ENCODE measurements at regions not wholly inside any gene's neighbourhood (a gene's known extent, or its start where the extent isn't known, plus 50 kb on each side); places are given as distances from the start of the nearest gene placed in this dataset.
A peak's percentile ranks its signal among the peaks of the same experiment; 100 is the strongest.

DNA sequence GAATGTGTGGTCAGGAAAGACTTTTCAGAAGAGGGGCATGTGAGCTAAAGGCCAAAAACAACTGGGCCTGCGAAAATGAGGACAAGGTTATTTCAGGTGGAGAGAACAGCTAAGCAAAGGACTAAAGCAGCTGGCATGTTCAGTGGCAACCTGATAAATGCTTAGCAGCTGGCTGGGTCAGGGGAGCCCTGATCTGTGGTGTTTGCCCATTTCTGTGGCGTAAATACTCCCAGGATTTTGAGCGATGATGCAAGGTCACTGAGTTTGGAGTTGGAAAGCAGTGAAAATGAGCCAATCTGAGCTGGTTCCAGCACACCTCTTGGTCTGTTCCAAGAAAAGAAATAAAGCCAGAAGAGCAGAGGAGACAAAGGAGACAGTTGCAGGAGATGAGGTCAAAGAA lies 704.3 kb downstream of the UQCRFS1 start:
- ATAC-seq = peak; percentile 79 to 83
- Histone ChIP-seq H3K27me3 (no peaks in the 10 kb centered on the region), H3K36me3 (no peaks in the 10 kb centered on the region), H3K9me3 (no peaks in the 10 kb centered on the region), H3K4me3 (peak overlapping the region in 3 of 4 donors; percentile 9 to 36 (median 32)), H3K4me1 (peaks cover 14 to 33% of the 10 kb centered on the region in 2 donors), H3K27ac (peak overlapping the region; percentile 77 to 89 (median 82))
- intact Hi-C loops (cut with DNase I; ENCODE audit: low total_unique reads) (loop anchor here (5.0 kb wide), 1 partner anchor 1159 kb away; the partner anchor contains the start of gene PLEKHF1), in situ Hi-C loops (cut with MboI; ENCODE audit: low sequenced_read_pairs in 4 of 4) (no loop called here)
- TF ChIP-seq, protein P1, sequence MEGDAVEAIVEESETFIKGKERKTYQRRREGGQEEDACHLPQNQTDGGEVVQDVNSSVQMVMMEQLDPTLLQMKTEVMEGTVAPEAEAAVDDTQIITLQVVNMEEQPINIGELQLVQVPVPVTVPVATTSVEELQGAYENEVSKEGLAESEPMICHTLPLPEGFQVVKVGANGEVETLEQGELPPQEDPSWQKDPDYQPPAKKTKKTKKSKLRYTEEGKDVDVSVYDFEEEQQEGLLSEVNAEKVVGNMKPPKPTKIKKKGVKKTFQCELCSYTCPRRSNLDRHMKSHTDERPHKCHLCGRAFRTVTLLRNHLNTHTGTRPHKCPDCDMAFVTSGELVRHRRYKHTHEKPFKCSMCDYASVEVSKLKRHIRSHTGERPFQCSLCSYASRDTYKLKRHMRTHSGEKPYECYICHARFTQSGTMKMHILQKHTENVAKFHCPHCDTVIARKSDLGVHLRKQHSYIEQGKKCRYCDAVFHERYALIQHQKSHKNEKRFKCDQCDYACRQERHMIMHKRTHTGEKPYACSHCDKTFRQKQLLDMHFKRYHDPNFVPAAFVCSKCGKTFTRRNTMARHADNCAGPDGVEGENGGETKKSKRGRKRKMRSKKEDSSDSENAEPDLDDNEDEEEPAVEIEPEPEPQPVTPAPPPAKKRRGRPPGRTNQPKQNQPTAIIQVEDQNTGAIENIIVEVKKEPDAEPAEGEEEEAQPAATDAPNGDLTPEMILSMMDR (IDR thresholded peaks at IDR 0.05 in 4 of 5, conservative IDR thresholded peaks at IDR 0.05 in 1 of 5) = no peak
- TF ChIP-seq POLR2A (IDR thresholded peaks at IDR 0.05) = no peak
- DNase-seq = peak; percentile 58 to 86

DNA sequence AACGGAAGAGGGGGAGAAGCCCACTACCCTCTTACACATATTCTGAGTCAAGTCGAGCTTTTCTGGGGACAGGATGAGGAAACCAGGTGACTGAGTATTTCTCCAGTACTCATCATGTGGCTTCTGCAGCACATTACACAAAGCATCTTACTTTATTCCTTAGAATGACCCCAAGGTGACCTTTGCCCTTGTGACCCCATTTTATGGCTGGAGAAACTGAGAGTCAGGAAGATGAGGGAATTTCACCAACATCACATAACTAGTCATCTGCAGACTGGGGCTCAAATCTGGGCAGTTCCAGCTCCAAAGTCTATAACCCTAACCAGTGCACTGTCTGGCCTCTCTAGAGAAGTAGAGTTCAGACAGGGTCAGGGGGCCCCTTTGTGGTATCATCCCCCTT lies 707.0 kb downstream of the UQCRFS1 start:
- no peak for TF ChIP-seq POLR2A (IDR thresholded peaks at IDR 0.05)
- TF ChIP-seq, protein P1 (IDR thresholded peaks at IDR 0.05 in 4 of 5, conservative IDR thresholded peaks at IDR 0.05 in 1 of 5) = no peak
- H3K36me3 ChIP-seq = no peaks in the 10 kb centered on the region
- no peak for ATAC-seq
- H3K27me3 ChIP-seq = no peaks in the 10 kb centered on the region
- H3K4me1 ChIP-seq = peaks cover 14 to 30% of the 10 kb centered on the region in 2 donors
- in situ Hi-C loops (cut with MboI; ENCODE audit: low sequenced_read_pairs in 4 of 4) = no loop called here
- intact Hi-C loops (cut with DNase I; ENCODE audit: low total_unique reads) = loop anchor here (5.0 kb wide), 1 partner anchor 1161 kb away; the partner anchor contains the start of gene PLEKHF1
- no peaks in the 10 kb centered on the region for H3K9me3 ChIP-seq
- no peak for DNase-seq
- no peak overlapping the region for H3K4me3 ChIP-seq
- no peak overlapping the region for H3K27ac ChIP-seq

DNA sequence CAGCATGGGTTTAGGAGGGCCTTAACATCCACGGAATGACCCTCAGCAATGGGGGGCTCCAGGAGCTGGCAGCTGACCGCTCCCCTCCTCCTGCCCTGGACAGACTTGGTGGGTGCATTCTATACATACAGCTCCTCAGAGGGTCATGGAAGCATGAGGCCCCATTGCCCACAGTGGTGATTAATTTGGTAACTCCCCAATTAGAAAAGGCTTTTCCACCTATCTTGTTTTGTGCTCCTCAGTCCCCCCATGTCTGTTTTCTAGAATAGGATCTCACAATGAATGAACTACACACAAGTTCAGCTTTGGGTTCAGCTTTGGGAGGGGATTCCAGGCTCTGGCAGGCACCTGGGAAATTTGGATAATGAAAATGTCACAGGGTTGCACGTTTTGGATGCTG lies 707.8 kb downstream of the UQCRFS1 start:
- Histone ChIP-seq H3K27ac (no peak overlapping the region), H3K9me3 (no peaks in the 10 kb centered on the region), H3K36me3 (no peaks in the 10 kb centered on the region), H3K27me3 (no peaks in the 10 kb centered on the region), H3K4me1 (peaks cover 9 to 22% of the 10 kb centered on the region in 2 donors), H3K4me3 (no peak overlapping the region)
- intact Hi-C loops (cut with DNase I; ENCODE audit: low total_unique reads) (loop anchor here (5.0 kb wide), 1 partner anchor 1162 kb away; the partner anchor contains the start of gene PLEKHF1), in situ Hi-C loops (cut with MboI; ENCODE audit: low sequenced_read_pairs in 4 of 4) (no loop called here)
- DNase-seq (no peak), ATAC-seq (no peak)
- TF ChIP-seq POLR2A (IDR thresholded peaks at IDR 0.05) = no peak
- TF ChIP-seq, protein P1 (IDR thresholded peaks at IDR 0.05 in 4 of 5, conservative IDR thresholded peaks at IDR 0.05 in 1 of 5) = no peak

DNA sequence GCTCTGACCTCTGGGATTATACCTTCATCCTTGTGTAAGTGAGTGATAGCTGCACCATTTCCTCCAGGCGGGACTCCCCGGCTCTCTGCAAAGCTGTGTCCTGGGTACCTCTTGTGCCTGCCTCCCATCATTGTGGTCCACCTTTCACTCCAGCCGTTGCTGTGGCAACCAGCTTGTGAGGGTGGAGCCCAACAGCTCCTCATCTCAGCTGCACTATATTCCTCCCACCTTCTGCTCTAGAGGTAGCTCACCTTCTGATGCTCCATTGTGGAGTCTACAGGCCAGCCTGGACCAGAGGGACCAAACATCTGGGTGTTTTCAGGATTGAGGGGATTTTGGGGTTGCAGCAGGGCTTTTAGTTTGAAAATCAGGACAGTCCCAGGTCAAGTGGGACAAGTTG lies 708.2 kb downstream of the UQCRFS1 start:
- no peak for TF ChIP-seq POLR2A (IDR thresholded peaks at IDR 0.05)
- TF ChIP-seq, protein P1 (IDR thresholded peaks at IDR 0.05 in 4 of 5, conservative IDR thresholded peaks at IDR 0.05 in 1 of 5) = no peak
- in situ Hi-C loops (cut with MboI; ENCODE audit: low sequenced_read_pairs in 4 of 4) (no loop called here), intact Hi-C loops (cut with DNase I; ENCODE audit: low total_unique reads) (loop anchor here (5.0 kb wide), 1 partner anchor 1163 kb away; the partner anchor contains the start of gene PLEKHF1)
- H3K4me1 ChIP-seq = peaks cover 9 to 18% of the 10 kb centered on the region in 2 donors
- ATAC-seq (no peak), DNase-seq (no peak)
- H3K4me3 ChIP-seq = no peak overlapping the region
- H3K36me3 ChIP-seq = no peaks in the 10 kb centered on the region
- H3K27me3 ChIP-seq = no peaks in the 10 kb centered on the region
- H3K27ac ChIP-seq = no peak overlapping the region
- H3K9me3 ChIP-seq = no peaks in the 10 kb centered on the region

DNA sequence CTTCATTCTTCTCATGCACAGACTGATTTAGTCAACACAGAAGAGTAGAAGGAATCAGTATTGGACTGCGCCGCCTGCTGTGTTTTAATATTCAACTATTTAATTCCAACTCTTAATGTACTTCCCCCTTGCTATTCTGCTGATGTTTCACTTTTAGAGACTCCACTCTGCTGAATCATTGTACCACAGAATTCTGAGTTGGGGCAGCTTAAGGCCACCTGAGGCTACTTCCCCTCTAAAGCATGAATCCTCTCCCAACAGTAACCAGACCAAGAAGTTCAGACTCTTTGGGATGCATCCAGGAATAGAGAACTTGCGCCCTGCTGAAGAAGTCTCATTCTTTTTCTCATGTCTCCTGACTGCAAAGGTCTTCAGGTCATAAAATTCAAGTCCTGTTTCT lies 708.8 kb downstream of the UQCRFS1 start:
- intact Hi-C loops (cut with DNase I; ENCODE audit: low total_unique reads) = no loop called here

More for the DNA sequence above, 708.8 kb downstream of the UQCRFS1 start:
- DNase-seq (no peak), ATAC-seq (no peak)
- H3K27me3 ChIP-seq = no peaks in the 10 kb centered on the region
- peaks cover 9 to 12% of the 10 kb centered on the region in 2 donors for H3K4me1 ChIP-seq
- TF ChIP-seq, protein P1 (IDR thresholded peaks at IDR 0.05 in 4 of 5, conservative IDR thresholded peaks at IDR 0.05 in 1 of 5) = no peak
- no peak for TF ChIP-seq POLR2A (IDR thresholded peaks at IDR 0.05)
- no peaks in the 10 kb centered on the region for H3K36me3 ChIP-seq
- no peak overlapping the region for H3K27ac ChIP-seq
- H3K9me3 ChIP-seq = no peaks in the 10 kb centered on the region
- H3K4me3 ChIP-seq = no peak overlapping the region
- in situ Hi-C loops (cut with MboI; ENCODE audit: low sequenced_read_pairs in 4 of 4) = no loop called here

Data from gastrocnemius medialis (tissue), 4 donors.